NCI-H2171 treated with DMSO at 0.1 percent for 48 hours (cell line): ENCODE measurements at regions not wholly inside any gene's neighbourhood (a gene's known extent, or its start where the extent isn't known, plus 50 kb on each side); places are given as distances from the start of the nearest gene placed in this dataset.

Experiments used
- DNase-seq: peaks from one replicate; lab custom pipeline; 2025; lab: John Stamatoyannopoulos, UW

- DNase-seq = no peak
Observed at GRCh38 chr6:150651808-150652470, 52.3 kb downstream of the PLEKHG1 start.

GRCh38 chr6:150652848-150653613 is 53.3 kb downstream of the PLEKHG1 start:
- DNase-seq = no peak

- DNase-seq = no peak
Observed at GRCh38 chr6:150654608-150655007, 54.9 kb downstream of the PLEKHG1 start.

GRCh38 chr6:150656156-150656555 is 56.5 kb downstream of the PLEKHG1 start:
- no peak for DNase-seq

GRCh38 chr6:150658421-150658820 is 58.7 kb downstream of the PLEKHG1 start:
- no peak for DNase-seq

GRCh38 chr6:150659046-150659763 is 59.5 kb downstream of the PLEKHG1 start:
- DNase-seq = peak; percentile 41

- DNase-seq = no peak
Observed at GRCh38 chr6:150661216-150662007, 61.7 kb downstream of the PLEKHG1 start.

- no peak for DNase-seq
Observed at GRCh38 chr6:150662814-150663213, 63.1 kb downstream of the PLEKHG1 start.

GRCh38 chr6:150664091-150664490 is 64.4 kb downstream of the PLEKHG1 start:
- no peak for DNase-seq

- DNase-seq = no peak
Observed at GRCh38 chr6:150666071-150666470, 66.4 kb downstream of the PLEKHG1 start.

GRCh38 chr6:150667359-150667758 is 67.7 kb downstream of the PLEKHG1 start:
- DNase-seq = no peak

GRCh38 chr6:150667977-150668716 is 68.5 kb downstream of the PLEKHG1 start:
- DNase-seq = no peak

- DNase-seq = no peak
Observed at GRCh38 chr6:150668900-150669302, 69.2 kb downstream of the PLEKHG1 start.

GRCh38 chr6:150670311-150670710 is 70.6 kb downstream of the PLEKHG1 start:
- no peak for DNase-seq

GRCh38 chr6:150672800-150673199 is 73.1 kb downstream of the PLEKHG1 start:
- DNase-seq = no peak

- no peak for DNase-seq
Observed at GRCh38 chr6:150673720-150674346, 74.1 kb downstream of the PLEKHG1 start.

- DNase-seq = no peak
Observed at GRCh38 chr6:150676344-150676743, 76.7 kb downstream of the PLEKHG1 start.

GRCh38 chr6:150676772-150677171 is 77.1 kb downstream of the PLEKHG1 start:
- DNase-seq = no peak

- peak; percentile 90 for DNase-seq
Observed at GRCh38 chr6:150680510-150680909, 80.8 kb downstream of the PLEKHG1 start.

- DNase-seq = peak; percentile 50
Observed at GRCh38 chr6:150681578-150682395, 82.1 kb downstream of the PLEKHG1 start.
